Cardiac muscle cell (in vitro differentiated cells and primary cell): ENCODE measurements at regions not wholly inside any gene's neighbourhood (a gene's known extent, or its start where the extent isn't known, plus 50 kb on each side); places are given as distances from the start of the nearest gene placed in this dataset.

Experiments used
- DNase-seq, 2 donors: peaks; one replicate each; pipeline versions ENCODE4 v3.0.0 to v3.0.0-alpha.2; 2010 to 2017; ENCODE audit warnings: low read depth in 1 of 2, low spot score in 1 of 2
- H3K27ac ChIP-seq: fragments of 200-600 bp; sonication (generic); 2 replicates; pipeline ENCODE4 v1.5.1; 2016
- H3K27me3 ChIP-seq: fragments of 200-600 bp; sonication (generic); 2 replicates; pipeline ENCODE4 v1.6.0; 2016; ENCODE audit warnings: control low read depth
- H3K36me3 ChIP-seq: fragments of 200-600 bp; sonication (generic); 2 replicates; pipeline ENCODE4 v1.5.1; 2016; ENCODE audit warnings: control low read depth
- H3K4me1 ChIP-seq: fragments of 200-600 bp; sonication (generic); 2 replicates; pipeline ENCODE4 v1.8.1; 2017; ENCODE audit warnings: low read depth, mild to moderate bottlenecking, mixed run types
- H3K4me3 ChIP-seq: fragments of 200-600 bp; sonication (generic); 2 replicates; pipeline ENCODE4 v1.5.1; 2016; ENCODE audit warnings: mild to moderate bottlenecking
- H3K9me3 ChIP-seq: fragments of 200-600 bp; sonication (generic); 2 replicates; pipeline ENCODE4 v1.5.1; 2017; ENCODE audit warnings: low read depth, mild to moderate bottlenecking, control low read depth
- CTCF ChIP-seq: IDR thresholded peaks from 2 replicates; pipeline ENCODE4 v1.5.1; 2012; ENCODE audit warnings: low read depth, mild to moderate bottlenecking, low read length

- TF ChIP-seq CTCF, result no peak
- no peak overlapping the region for H3K4me3 ChIP-seq
- no peaks in the 10 kb centered on the region for H3K36me3 ChIP-seq
- H3K9me3 ChIP-seq, result no peaks in the 10 kb centered on the region
- no peaks in the 10 kb centered on the region for H3K4me1 ChIP-seq
- H3K27ac ChIP-seq, result no peak overlapping the region
- no peaks in the 10 kb centered on the region for H3K27me3 ChIP-seq
- no peak for DNase-seq
Observed at GRCh38 chr5:12183003-12183402, 278.8 kb upstream of the CTNND2 start.

GRCh38 chr5:12177851-12178250, 273.6 kb upstream of the CTNND2 start:
- Histone ChIP-seq H3K27me3 (no peaks in the 10 kb centered on the region), H3K36me3 (no peaks in the 10 kb centered on the region), H3K4me3 (no peak overlapping the region), H3K9me3 (no peaks in the 10 kb centered on the region), H3K27ac (no peak overlapping the region), H3K4me1 (no peaks in the 10 kb centered on the region)
- no peak for TF ChIP-seq CTCF
- DNase-seq, result no peak

GRCh38 chr5:12177225-12177624, 273.0 kb upstream of the CTNND2 start:
- TF ChIP-seq CTCF, result no peak
- H3K9me3 ChIP-seq, result no peaks in the 10 kb centered on the region
- no peaks in the 10 kb centered on the region for H3K36me3 ChIP-seq
- no peak overlapping the region for H3K4me3 ChIP-seq
- H3K4me1 ChIP-seq, result no peaks in the 10 kb centered on the region
- H3K27ac ChIP-seq, result no peak overlapping the region
- no peak for DNase-seq
- no peaks in the 10 kb centered on the region for H3K27me3 ChIP-seq

- no peak for TF ChIP-seq CTCF
- Histone ChIP-seq H3K36me3 (no peaks in the 10 kb centered on the region), H3K4me1 (no peaks in the 10 kb centered on the region), H3K4me3 (no peak overlapping the region), H3K27me3 (no peaks in the 10 kb centered on the region), H3K27ac (no peak overlapping the region), H3K9me3 (no peaks in the 10 kb centered on the region)
- DNase-seq, result no peak
Observed at GRCh38 chr5:12175914-12176585, 271.8 kb upstream of the CTNND2 start.

- no peaks in the 10 kb centered on the region for H3K36me3 ChIP-seq
- no peak for DNase-seq
- H3K4me3 ChIP-seq, result no peak overlapping the region
- no peaks in the 10 kb centered on the region for H3K4me1 ChIP-seq
- no peaks in the 10 kb centered on the region for H3K27me3 ChIP-seq
- H3K27ac ChIP-seq, result no peak overlapping the region
- no peak for TF ChIP-seq CTCF
- H3K9me3 ChIP-seq, result no peaks in the 10 kb centered on the region
Observed at GRCh38 chr5:12174734-12175133, 270.5 kb upstream of the CTNND2 start.

- DNase-seq, result no peak
- no peaks in the 10 kb centered on the region for H3K4me1 ChIP-seq
- H3K4me3 ChIP-seq, result no peak overlapping the region
- no peak overlapping the region for H3K27ac ChIP-seq
- H3K36me3 ChIP-seq, result no peaks in the 10 kb centered on the region
- H3K27me3 ChIP-seq, result no peaks in the 10 kb centered on the region
- TF ChIP-seq CTCF, result no peak
- no peaks in the 10 kb centered on the region for H3K9me3 ChIP-seq
Observed at GRCh38 chr5:12169536-12169935, 265.3 kb upstream of the CTNND2 start.
